OCI-LY7 (cell line): ENCODE measurements at regions not wholly inside any gene's neighbourhood (a gene's known extent, or its start where the extent isn't known, plus 50 kb on each side); places are given as distances from the start of the nearest gene placed in this dataset.

Experiments
- BruUV-seq: library from RNA; stranded (reverse); fragments of 400-500 nt; replicated peaks from 2 replicates; lab custom pipeline; 2021; lab: Mats Ljungman, UMichigan
- CTCF ChIA-PET: fragments of 300-600 bp; sonication (Branson Sonifier 250); formaldehyde crosslinking; loops from one replicate; lab custom pipeline; 2022; ENCODE audit warnings: antibody characterized with exemption; ENCODE audit not compliant: unreplicated experiment; lab: Charles Lee
- POLR2A ChIA-PET: fragments of 300-600 bp; sonication (Branson Sonifier 250); formaldehyde crosslinking; loops from one replicate; lab custom pipeline; 2022; ENCODE audit warnings: antibody characterized with exemption; lab: Charles Lee
- DNase-seq: peaks from one replicate; pipeline ENCODE4 v3.0.0-alpha.2; 2015; ENCODE audit warnings: low spot score
- H2AFZ ChIP-seq: fragments of 200-600 bp; sonication (generic), shearing (Covaris generic); 2 replicates; pipeline ENCODE4 v1.6.1; 2014; ENCODE audit warnings: mild to moderate bottlenecking, antibody characterized with exemption, low read length, moderate library complexity
- H3K27ac ChIP-seq: fragments of 200-600 bp; sonication (generic); 2 replicates; pipeline ENCODE4 v1.5.1; 2014; ENCODE audit warnings: mixed run types, low read depth, mild to moderate bottlenecking, moderate library complexity, low read length, inconsistent platforms; ENCODE audit not compliant: poor library complexity, severe bottlenecking
- H3K36me3 ChIP-seq: fragments of 200-600 bp; sonication (generic); 2 replicates; pipeline ENCODE4 v1.6.1; 2014; ENCODE audit warnings: mild to moderate bottlenecking, antibody characterized with exemption, low read length, moderate library complexity, mixed read lengths; ENCODE audit not compliant: insufficient read depth
- H3K4me1 ChIP-seq: fragments of 200-600 bp; sonication (generic); 2 replicates; pipeline ENCODE4 v1.5.1; 2014; ENCODE audit warnings: mild to moderate bottlenecking, low read length; ENCODE audit not compliant: insufficient read depth, poor library complexity, severe bottlenecking
- H3K4me2 ChIP-seq: fragments of 200-600 bp; sonication (generic); 2 replicates; pipeline ENCODE4 v1.6.1; 2014; ENCODE audit warnings: mild to moderate bottlenecking, low read length
- H3K4me3 ChIP-seq: fragments of 200-600 bp; sonication (generic); 2 replicates; pipeline ENCODE4 v1.5.1; 2014; ENCODE audit warnings: mild to moderate bottlenecking, low read depth, low read length; ENCODE audit not compliant: poor library complexity, severe bottlenecking
- H3K79me2 ChIP-seq: fragments of 200-600 bp; sonication (generic); 2 replicates; pipeline ENCODE4 v1.6.1; 2016; ENCODE audit warnings: low read depth, mild to moderate bottlenecking, low read length, moderate library complexity, mixed read lengths; ENCODE audit not compliant: insufficient read depth
- H3K9me2 ChIP-seq: fragments of 200-600 bp; sonication (generic); 2 replicates; pipeline ENCODE4 v1.6.1; 2016; ENCODE audit warnings: mild to moderate bottlenecking, low read length, mixed read lengths; ENCODE audit not compliant: insufficient read depth
- H3K9me3 ChIP-seq: fragments of 200-600 bp; sonication (generic); 2 replicates; pipeline ENCODE4 v1.6.1; 2014; ENCODE audit warnings: mild to moderate bottlenecking, mixed run types, low read length, mixed read lengths
- H4K20me1 ChIP-seq: fragments of 200-600 bp; sonication (generic); 2 replicates; pipeline ENCODE4 v1.6.1; 2014; ENCODE audit warnings: mild to moderate bottlenecking, antibody characterized with exemption, low read length, moderate library complexity, mixed read lengths; ENCODE audit not compliant: insufficient read depth
- CTCF ChIP-seq: fragments of 200-600 bp; sonication (generic); conservative IDR thresholded peaks from 2 replicates; pipeline ENCODE4 v1.5.1; 2014; ENCODE audit warnings: mild to moderate bottlenecking, antibody characterized with exemption, low read length, moderate library complexity, mixed read lengths
- EZH2phosphoT487 ChIP-seq: fragments of 200-600 bp; sonication (generic); IDR thresholded peaks from 2 replicates; pipeline ENCODE4 v1.6.1; 2018; ENCODE audit warnings: low read depth, borderline replicate concordance, mild to moderate bottlenecking, mixed run types, antibody characterized with exemption, low read length, moderate library complexity, mixed read lengths
- intact Hi-C: fragments of 100-400 bp; cut with micrococcal nuclease; formaldehyde crosslinking; loops from one replicate; pipeline ENCODE4 v1.10.0; 2022; ENCODE audit not compliant: unreplicated experiment

- Histone ChIP-seq H3K4me3 (no peak overlapping the region), H4K20me1 (no peaks in the 10 kb centered on the region), H3K27ac (no peak overlapping the region), H3K9me3 (no peaks in the 10 kb centered on the region), H3K79me2 (no peaks in the 10 kb centered on the region), H2AFZ (no peak overlapping the region), H3K4me2 (no peak overlapping the region), H3K4me1 (no peaks in the 10 kb centered on the region), H3K9me2 (no peaks in the 10 kb centered on the region), H3K36me3 (no peaks in the 10 kb centered on the region)
- no TSS peak for BruUV-seq
- intact Hi-C loops, result no loop called here
- no peak for TF ChIP-seq EZH2phosphoT487
- no peak for TF ChIP-seq CTCF
- DNase-seq, result no peak
- ChIA-PET POLR2A (interaction anchor here (0.6 kb wide), 1 partner anchor 19 kb away, joined by 3 read pairs; no protein-coding TSS in a partner anchor), CTCF (no interaction called here)
These were observed 292.4 kb upstream of the TBX3 start for GRCh38 chr12:114976372-114976771.

- Histone ChIP-seq H3K4me2 (no peak overlapping the region), H3K27ac (no peak overlapping the region), H3K36me3 (no peaks in the 10 kb centered on the region), H3K79me2 (no peaks in the 10 kb centered on the region), H2AFZ (no peak overlapping the region), H3K9me3 (no peaks in the 10 kb centered on the region), H3K9me2 (no peaks in the 10 kb centered on the region), H3K4me3 (no peak overlapping the region), H4K20me1 (no peaks in the 10 kb centered on the region), H3K4me1 (no peaks in the 10 kb centered on the region)
- ChIA-PET CTCF (no interaction called here), POLR2A (interaction anchor here (0.6 to 0.7 kb wide), 2 partner anchors 20 to 986 kb away, joined by 3 read pairs; no protein-coding TSS in a partner anchor)
- DNase-seq, result no peak
- TF ChIP-seq EZH2phosphoT487 (no peak), CTCF (no peak)
- no TSS peak for BruUV-seq
- intact Hi-C loops, result no loop called here
These were observed 291.8 kb upstream of the TBX3 start for GRCh38 chr12:114975640-114976310.

- Histone ChIP-seq H3K4me2 (no peak overlapping the region), H2AFZ (no peak overlapping the region), H3K27ac (no peak overlapping the region), H3K79me2 (no peaks in the 10 kb centered on the region), H4K20me1 (no peaks in the 10 kb centered on the region), H3K4me1 (no peaks in the 10 kb centered on the region), H3K36me3 (no peaks in the 10 kb centered on the region), H3K4me3 (no peak overlapping the region), H3K9me3 (no peaks in the 10 kb centered on the region), H3K9me2 (no peaks in the 10 kb centered on the region)
- ChIA-PET CTCF (no interaction called here), POLR2A (interaction anchor here (0.7 kb wide), 1 partner anchor 985 kb away, joined by 3 read pairs; no protein-coding TSS in a partner anchor)
- no TSS peak for BruUV-seq
- TF ChIP-seq CTCF, result no peak
- TF ChIP-seq EZH2phosphoT487, result no peak
- DNase-seq, result no peak
- intact Hi-C loops, result no loop called here
These were observed 291.1 kb upstream of the TBX3 start for GRCh38 chr12:114974826-114975639.
